HL-60 (cell line): ENCODE measurements at regions not wholly inside any gene's neighbourhood (a gene's known extent, or its start where the extent isn't known, plus 50 kb on each side); places are given as distances from the start of the nearest gene placed in this dataset.
"Not testable (repeated sequence)": the region's sequence is repeated elsewhere in the genome, so short reads cannot be mapped to it uniquely, and the experiment has no call there.

Experiments used
- DNase-seq, 2 experiments: peaks; one replicate each; pipeline ENCODE4 v3.0.0-alpha.2; 2010 to 2020; ENCODE audit warnings: low read depth in 1 of 2, low spot score in 1 of 2
- H3K27ac ChIP-seq: fragments of 250-450 bp; sonication (Bioruptor Pico); replicated peaks from 2 replicates; pipeline ENCODE4 v1.5.1; 2020; ENCODE audit warnings: mild to moderate bottlenecking, moderate library complexity
- H3K27me3 ChIP-seq: fragments of 250-450 bp; sonication (Bioruptor Pico); 2 replicates; pipeline ENCODE4 v1.5.1; 2021; ENCODE audit warnings: mild to moderate bottlenecking, moderate library complexity; ENCODE audit not compliant: insufficient read depth, poor library complexity, severe bottlenecking
- H3K4me3 ChIP-seq: replicated peaks from 2 replicates; pipeline ENCODE4 v1.5.1; 2011; ENCODE audit warnings: mild to moderate bottlenecking, control low read depth, low read length; ENCODE audit not compliant: insufficient read depth
- GABPA ChIP-seq: IDR thresholded peaks from 2 replicates; pipeline ENCODE4 v1.6.1; 2012; ENCODE audit warnings: low read depth
- POLR2AphosphoS5 ChIP-seq: IDR thresholded peaks from 2 replicates; pipeline ENCODE4 v1.6.1; 2012; ENCODE audit warnings: low read depth
- SPI1 ChIP-seq: IDR thresholded peaks from 2 replicates; pipeline ENCODE4 v1.6.1; 2012; ENCODE audit warnings: low read depth, mild to moderate bottlenecking, borderline replicate concordance
- TF ChIP-seq, protein P1 (sequence below): IDR thresholded peaks from one replicate; pipeline ENCODE4 v1.5.1; 2011; ENCODE audit warnings: low read length, control low read depth, inconsistent platforms; ENCODE audit not compliant: insufficient read depth
- TF ChIP-seq, protein P2 (sequence below): IDR thresholded peaks from 2 replicates; pipeline ENCODE4 v1.6.1; 2012; ENCODE audit warnings: low read depth; ENCODE audit not compliant: insufficient replicate concordance

- Histone ChIP-seq H3K4me3 (no peak overlapping the region), H3K27me3 (no peaks in the 10 kb centered on the region), H3K27ac (no peak overlapping the region)
- DNase-seq, result no peak
- TF ChIP-seq, protein P1, sequence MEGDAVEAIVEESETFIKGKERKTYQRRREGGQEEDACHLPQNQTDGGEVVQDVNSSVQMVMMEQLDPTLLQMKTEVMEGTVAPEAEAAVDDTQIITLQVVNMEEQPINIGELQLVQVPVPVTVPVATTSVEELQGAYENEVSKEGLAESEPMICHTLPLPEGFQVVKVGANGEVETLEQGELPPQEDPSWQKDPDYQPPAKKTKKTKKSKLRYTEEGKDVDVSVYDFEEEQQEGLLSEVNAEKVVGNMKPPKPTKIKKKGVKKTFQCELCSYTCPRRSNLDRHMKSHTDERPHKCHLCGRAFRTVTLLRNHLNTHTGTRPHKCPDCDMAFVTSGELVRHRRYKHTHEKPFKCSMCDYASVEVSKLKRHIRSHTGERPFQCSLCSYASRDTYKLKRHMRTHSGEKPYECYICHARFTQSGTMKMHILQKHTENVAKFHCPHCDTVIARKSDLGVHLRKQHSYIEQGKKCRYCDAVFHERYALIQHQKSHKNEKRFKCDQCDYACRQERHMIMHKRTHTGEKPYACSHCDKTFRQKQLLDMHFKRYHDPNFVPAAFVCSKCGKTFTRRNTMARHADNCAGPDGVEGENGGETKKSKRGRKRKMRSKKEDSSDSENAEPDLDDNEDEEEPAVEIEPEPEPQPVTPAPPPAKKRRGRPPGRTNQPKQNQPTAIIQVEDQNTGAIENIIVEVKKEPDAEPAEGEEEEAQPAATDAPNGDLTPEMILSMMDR, result no peak
- TF ChIP-seq, protein P2, sequence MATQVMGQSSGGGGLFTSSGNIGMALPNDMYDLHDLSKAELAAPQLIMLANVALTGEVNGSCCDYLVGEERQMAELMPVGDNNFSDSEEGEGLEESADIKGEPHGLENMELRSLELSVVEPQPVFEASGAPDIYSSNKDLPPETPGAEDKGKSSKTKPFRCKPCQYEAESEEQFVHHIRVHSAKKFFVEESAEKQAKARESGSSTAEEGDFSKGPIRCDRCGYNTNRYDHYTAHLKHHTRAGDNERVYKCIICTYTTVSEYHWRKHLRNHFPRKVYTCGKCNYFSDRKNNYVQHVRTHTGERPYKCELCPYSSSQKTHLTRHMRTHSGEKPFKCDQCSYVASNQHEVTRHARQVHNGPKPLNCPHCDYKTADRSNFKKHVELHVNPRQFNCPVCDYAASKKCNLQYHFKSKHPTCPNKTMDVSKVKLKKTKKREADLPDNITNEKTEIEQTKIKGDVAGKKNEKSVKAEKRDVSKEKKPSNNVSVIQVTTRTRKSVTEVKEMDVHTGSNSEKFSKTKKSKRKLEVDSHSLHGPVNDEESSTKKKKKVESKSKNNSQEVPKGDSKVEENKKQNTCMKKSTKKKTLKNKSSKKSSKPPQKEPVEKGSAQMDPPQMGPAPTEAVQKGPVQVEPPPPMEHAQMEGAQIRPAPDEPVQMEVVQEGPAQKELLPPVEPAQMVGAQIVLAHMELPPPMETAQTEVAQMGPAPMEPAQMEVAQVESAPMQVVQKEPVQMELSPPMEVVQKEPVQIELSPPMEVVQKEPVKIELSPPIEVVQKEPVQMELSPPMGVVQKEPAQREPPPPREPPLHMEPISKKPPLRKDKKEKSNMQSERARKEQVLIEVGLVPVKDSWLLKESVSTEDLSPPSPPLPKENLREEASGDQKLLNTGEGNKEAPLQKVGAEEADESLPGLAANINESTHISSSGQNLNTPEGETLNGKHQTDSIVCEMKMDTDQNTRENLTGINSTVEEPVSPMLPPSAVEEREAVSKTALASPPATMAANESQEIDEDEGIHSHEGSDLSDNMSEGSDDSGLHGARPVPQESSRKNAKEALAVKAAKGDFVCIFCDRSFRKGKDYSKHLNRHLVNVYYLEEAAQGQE, result no peak
- TF ChIP-seq SPI1, result no peak
- no peak for TF ChIP-seq GABPA
- TF ChIP-seq POLR2AphosphoS5, result no peak
Observed at GRCh38 chr3:177622982-177623617, 425.8 kb upstream of the TBL1XR1 start.

DNA sequence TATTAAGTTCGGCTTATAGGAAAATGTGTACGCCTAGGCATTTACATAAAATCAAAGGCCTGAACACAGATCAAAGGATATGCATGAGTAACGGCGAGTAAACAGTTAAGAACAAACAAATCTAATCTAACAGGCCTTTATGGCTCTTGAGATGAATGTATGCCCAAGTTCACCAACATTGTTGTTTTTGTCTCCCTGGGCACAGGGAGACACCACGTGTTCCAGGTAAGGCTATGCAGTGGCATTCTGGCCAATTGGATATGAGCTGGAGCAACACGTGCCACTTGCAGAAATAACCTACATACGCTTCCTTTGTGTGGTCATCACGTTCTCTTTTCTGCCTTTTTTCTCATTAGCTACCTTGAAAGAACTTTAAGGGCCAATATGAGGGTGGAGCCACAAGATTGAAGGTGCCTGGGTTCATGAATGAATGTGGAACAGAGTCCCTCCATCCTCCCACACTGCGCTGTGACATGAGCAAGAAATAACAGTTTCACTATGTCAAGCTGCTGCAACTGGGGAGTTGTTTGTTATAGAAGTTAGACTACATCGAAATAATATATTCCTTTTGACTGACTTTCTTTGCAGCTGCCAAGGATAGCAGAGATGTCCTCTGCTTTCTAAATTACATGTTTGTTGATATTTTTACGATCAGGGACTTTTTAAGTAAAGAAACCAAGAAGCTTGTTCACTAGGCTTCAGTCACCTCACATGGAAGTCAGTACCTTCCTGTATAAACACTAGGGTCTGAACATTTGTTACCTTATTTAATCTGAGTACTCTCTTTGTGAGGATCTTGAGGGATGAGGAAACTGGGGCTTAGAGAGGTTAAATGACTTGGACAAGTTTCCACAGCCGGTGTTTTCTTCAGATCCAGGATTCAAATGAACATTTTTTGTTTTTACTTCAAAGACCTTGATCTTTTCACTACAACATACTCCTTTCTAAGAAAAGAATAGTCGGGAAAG lies 427.5 kb upstream of the TBL1XR1 start:
- H3K4me3 ChIP-seq, result no peak overlapping the region
- no peak overlapping the region for H3K27ac ChIP-seq
- TF ChIP-seq, protein P1, result no peak
- TF ChIP-seq SPI1 (no peak), POLR2AphosphoS5 (no peak), GABPA (no peak)
- TF ChIP-seq, protein P2, result no peak
- no peaks in the 10 kb centered on the region for H3K27me3 ChIP-seq
- no peak for DNase-seq

DNA sequence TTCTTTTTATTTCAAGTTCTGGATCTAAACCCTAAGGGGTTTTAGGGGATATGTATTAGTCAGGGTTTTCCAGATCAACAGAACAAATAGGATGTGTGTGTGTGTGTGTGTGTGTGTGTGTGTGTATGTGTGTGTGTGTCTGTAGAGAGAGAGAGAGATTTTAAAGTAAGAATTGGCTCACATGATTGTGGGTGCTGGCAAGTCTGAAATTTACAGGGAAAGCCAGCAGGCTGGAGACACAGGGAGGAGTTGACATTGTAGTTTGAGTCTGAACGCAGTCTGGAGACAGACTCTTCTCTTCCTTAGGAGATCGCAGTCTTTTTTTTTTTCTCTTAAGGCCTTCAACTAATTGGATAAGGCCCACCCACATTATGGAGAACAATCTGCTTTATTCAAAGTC lies 428.8 kb upstream of the TBL1XR1 start:
- no peak for DNase-seq
- Histone ChIP-seq H3K27ac (no peak overlapping the region), H3K27me3 (no peaks in the 10 kb centered on the region), H3K4me3 (no peak overlapping the region)
- TF ChIP-seq GABPA, result no peak
- TF ChIP-seq SPI1, result no peak
- TF ChIP-seq, protein P1, result no peak
- no peak for TF ChIP-seq POLR2AphosphoS5
- TF ChIP-seq, protein P2, result no peak

GRCh38 chr3:177628095-177628719 lies 430.9 kb upstream of the TBL1XR1 start:
- not testable (repeated sequence) for H3K4me3 ChIP-seq, H3K27me3 ChIP-seq, H3K27ac ChIP-seq, DNase-seq
